Epithelial cell of proximal tubule (primary cell): ENCODE measurements at regions not wholly inside any gene's neighbourhood (a gene's known extent, or its start where the extent isn't known, plus 50 kb on each side); places are given as distances from the start of the nearest gene placed in this dataset.

ENCODE experiments used
- DNase-seq: peaks from one replicate; pipeline ENCODE4 v3.0.0-alpha.2; 2011; ENCODE audit warnings: low read depth
- H3K4me3 ChIP-seq: 2 replicates; pipeline ENCODE4 v1.5.1; 2011; ENCODE audit warnings: low read depth, mild to moderate bottlenecking, low read length
- TF ChIP-seq, protein P1 (sequence below): conservative IDR thresholded peaks from 2 replicates; pipeline ENCODE4 v1.5.1; 2012; ENCODE audit warnings: low read depth, mild to moderate bottlenecking, low read length

GRCh38 chr2:15754703-15755099 lies 163.0 kb downstream of the DDX1 start:
- TF ChIP-seq, protein P1, sequence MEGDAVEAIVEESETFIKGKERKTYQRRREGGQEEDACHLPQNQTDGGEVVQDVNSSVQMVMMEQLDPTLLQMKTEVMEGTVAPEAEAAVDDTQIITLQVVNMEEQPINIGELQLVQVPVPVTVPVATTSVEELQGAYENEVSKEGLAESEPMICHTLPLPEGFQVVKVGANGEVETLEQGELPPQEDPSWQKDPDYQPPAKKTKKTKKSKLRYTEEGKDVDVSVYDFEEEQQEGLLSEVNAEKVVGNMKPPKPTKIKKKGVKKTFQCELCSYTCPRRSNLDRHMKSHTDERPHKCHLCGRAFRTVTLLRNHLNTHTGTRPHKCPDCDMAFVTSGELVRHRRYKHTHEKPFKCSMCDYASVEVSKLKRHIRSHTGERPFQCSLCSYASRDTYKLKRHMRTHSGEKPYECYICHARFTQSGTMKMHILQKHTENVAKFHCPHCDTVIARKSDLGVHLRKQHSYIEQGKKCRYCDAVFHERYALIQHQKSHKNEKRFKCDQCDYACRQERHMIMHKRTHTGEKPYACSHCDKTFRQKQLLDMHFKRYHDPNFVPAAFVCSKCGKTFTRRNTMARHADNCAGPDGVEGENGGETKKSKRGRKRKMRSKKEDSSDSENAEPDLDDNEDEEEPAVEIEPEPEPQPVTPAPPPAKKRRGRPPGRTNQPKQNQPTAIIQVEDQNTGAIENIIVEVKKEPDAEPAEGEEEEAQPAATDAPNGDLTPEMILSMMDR, result no peak
- no peak overlapping the region for H3K4me3 ChIP-seq
- no peak for DNase-seq

- no peak overlapping the region for H3K4me3 ChIP-seq
- TF ChIP-seq, protein P1, result no peak
- no peak for DNase-seq
Measured at GRCh38 chr2:15755528-15755927, 163.9 kb downstream of the DDX1 start.

GRCh38 chr2:15756011-15756550 lies 164.4 kb downstream of the DDX1 start:
- DNase-seq, result no peak

GRCh38 chr2:15756882-15757819 lies 165.5 kb downstream of the DDX1 start:
- TF ChIP-seq, protein P1, result no peak
- no peak overlapping the region for H3K4me3 ChIP-seq
- DNase-seq, result no peak

More at GRCh38 chr2:15756011-15756550, 164.4 kb downstream of the DDX1 start:
- H3K4me3 ChIP-seq, result no peak overlapping the region
- TF ChIP-seq, protein P1, result no peak

DNA sequence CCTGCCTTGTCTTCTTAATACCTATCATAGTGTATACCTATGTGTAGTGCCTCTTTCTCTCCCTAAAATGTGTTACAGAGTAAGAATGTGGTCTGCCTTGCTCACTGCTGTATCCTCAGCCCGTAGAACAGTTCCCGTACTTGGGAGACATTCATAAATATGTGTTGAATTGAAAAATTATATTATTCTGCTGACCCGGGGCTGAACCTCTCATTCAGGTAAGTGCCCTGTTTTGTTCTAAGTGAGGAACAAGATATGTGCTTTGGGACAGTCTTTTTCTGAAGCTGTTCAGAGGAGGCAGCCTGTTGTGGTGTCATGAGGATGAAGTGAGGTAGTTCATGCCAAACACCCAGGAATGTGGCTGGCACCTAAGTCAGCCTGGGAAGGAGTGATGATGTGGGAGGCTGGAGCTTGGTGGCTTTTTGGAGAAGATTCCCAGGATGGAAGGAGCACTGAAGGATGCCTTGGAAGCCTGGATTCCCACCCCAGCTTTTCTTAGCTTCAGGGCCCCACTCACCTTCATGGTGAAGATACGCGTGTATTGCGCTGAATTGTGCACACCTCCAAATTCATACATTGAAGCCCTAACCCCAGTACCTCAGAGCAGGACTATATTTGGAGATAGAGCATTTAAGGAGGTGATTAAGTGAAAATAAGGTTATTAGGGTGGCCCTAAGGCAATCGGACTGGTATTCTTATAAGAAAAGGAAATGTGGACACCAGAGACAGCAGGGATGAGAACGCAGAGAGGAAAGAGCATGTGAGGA lies 166.3 kb downstream of the DDX1 start:
- TF ChIP-seq, protein P1, result no peak
- DNase-seq, result no peak
- H3K4me3 ChIP-seq, result no peak overlapping the region

- TF ChIP-seq, protein P1, result no peak
Measured at GRCh38 chr2:15758848-15759247, 167.2 kb downstream of the DDX1 start.

More at GRCh38 chr2:15758848-15759247, 167.2 kb downstream of the DDX1 start:
- DNase-seq, result no peak
- H3K4me3 ChIP-seq, result no peak overlapping the region
